Endodermal cell (in vitro differentiated cells): ENCODE measurements at regions not wholly inside any gene's neighbourhood (a gene's known extent, or its start where the extent isn't known, plus 50 kb on each side); places are given as distances from the start of the nearest gene placed in this dataset.

Experiments
- DNase-seq: peaks from one replicate; pipeline ENCODE4 v3.0.0-alpha.2; 2017
- H3K27ac ChIP-seq: 2 replicates; pipeline ENCODE4 v1.5.1; 2013; ENCODE audit warnings: mild to moderate bottlenecking, low read depth, low read length, moderate library complexity
- H3K27me3 ChIP-seq: 2 replicates; pipeline ENCODE4 v1.6.1; 2013; ENCODE audit warnings: mild to moderate bottlenecking, low read length, moderate library complexity; ENCODE audit not compliant: insufficient read depth, control insufficient read depth, poor library complexity, severe bottlenecking
- H3K36me3 ChIP-seq: 2 replicates; pipeline ENCODE4 v1.7.0; 2013; ENCODE audit warnings: mild to moderate bottlenecking, low read length, moderate library complexity; ENCODE audit not compliant: control insufficient read depth, insufficient read depth
- H3K4me1 ChIP-seq: one replicate; pipeline ENCODE4 v1.7.0; 2013; ENCODE audit warnings: low read length; ENCODE audit not compliant: control insufficient read depth, insufficient read depth
- H3K4me3 ChIP-seq: 2 replicates; pipeline ENCODE4 v1.5.1; 2013; ENCODE audit warnings: mild to moderate bottlenecking, low read length, moderate library complexity
- H3K9ac ChIP-seq: 2 replicates; pipeline ENCODE4 v1.6.1; 2013; ENCODE audit warnings: mild to moderate bottlenecking, low read length, moderate library complexity; ENCODE audit not compliant: poor library complexity, severe bottlenecking; ENCODE audit errors: extremely low read depth
- H3K9me3 ChIP-seq: 2 replicates; pipeline ENCODE4 v1.6.1; 2013; ENCODE audit warnings: mild to moderate bottlenecking, low read length, moderate library complexity; ENCODE audit not compliant: control insufficient read depth
- H3K27ac Mint-ChIP-seq: 2 replicates; pipeline ENCODE4 v1.8.0; 2020; ENCODE audit warnings: mixed read lengths
- H3K27me3 Mint-ChIP-seq: 2 replicates; pipeline ENCODE4 v1.8.0; 2021; ENCODE audit warnings: mild to moderate bottlenecking, mixed read lengths; ENCODE audit not compliant: insufficient read depth
- H3K36me3 Mint-ChIP-seq: 2 replicates; pipeline ENCODE4 v1.8.0; 2020; ENCODE audit warnings: low read depth, mixed read lengths
- H3K4me1 Mint-ChIP-seq: 2 replicates; pipeline ENCODE4 v1.8.0; 2020; ENCODE audit warnings: mixed read lengths
- H3K4me3 Mint-ChIP-seq: 2 replicates; pipeline ENCODE4 v1.8.0; 2020; ENCODE audit warnings: mild to moderate bottlenecking, moderate library complexity, mixed read lengths
- H3K9me3 Mint-ChIP-seq: 2 replicates; pipeline ENCODE4 v1.8.0; 2020; ENCODE audit warnings: mild to moderate bottlenecking, mixed read lengths
- WGBS, 2 experiments: methylation state at CpG; one replicate each; pipeline versions ENCODE4 v1.1.5 to v1.1.7; 2013; ENCODE audit warnings: missing lambda C conversion rate in 2 of 2, mixed read lengths in 1 of 2; ENCODE audit not compliant: insufficient coverage in 1 of 2, insufficient read length in 1 of 2; 5-methylcytosine and 5-hydroxymethylcytosine counted together
- TF ChIP-seq, protein P1 (sequence below): fragments of 200-600 bp; sonication (generic); conservative IDR thresholded peaks from 2 replicates; pipeline ENCODE4 v1.5.0; 2021; ENCODE audit warnings: antibody characterized with exemption, mild to moderate bottlenecking

DNA sequence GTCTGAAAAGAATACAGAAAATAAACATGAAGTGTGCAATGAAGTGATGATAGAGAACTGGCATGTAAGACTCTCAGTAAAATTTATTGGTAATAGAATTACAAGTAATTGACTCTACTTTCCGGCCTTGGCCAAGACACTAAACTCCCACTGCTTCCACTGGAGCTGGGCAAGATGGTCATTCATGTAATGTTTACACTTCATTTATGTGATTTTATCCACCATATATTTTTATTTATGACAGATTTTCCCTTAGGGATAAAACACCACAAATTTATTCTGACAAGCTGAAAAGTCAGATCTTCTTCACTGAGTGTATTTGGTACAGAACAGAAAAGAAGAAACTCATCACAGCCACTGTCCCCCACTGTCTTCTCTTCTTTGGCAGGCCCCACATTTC lies 191.9 kb downstream of the SLC39A8 start:
- no peaks in the 10 kb centered on the region for H3K27me3 ChIP-seq
- peaks cover 27% of the 10 kb centered on the region for H3K4me1 Mint-ChIP-seq

DNA sequence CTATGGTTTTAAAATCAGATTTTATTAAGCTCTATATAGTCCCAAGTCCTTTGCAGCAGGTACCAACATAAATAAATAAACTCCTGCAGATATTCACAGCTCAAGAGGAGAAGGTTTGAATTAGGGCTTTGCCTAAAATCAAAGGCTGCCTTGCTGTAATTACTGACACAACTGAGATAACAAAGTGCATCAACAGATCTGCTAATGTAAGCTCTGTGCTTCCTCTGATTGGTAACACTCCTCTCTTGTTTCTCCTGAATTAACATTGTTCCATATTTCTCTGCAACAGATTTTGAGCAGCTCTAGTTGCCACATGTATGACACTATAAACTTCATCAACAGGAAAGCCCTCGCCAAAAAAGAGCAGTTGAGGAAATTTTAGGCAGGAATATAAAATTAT lies 193.6 kb downstream of the SLC39A8 start:
- no peak for DNase-seq
- H3K27me3 Mint-ChIP-seq: no peaks in the 10 kb centered on the region

More for the DNA sequence above, 191.9 kb downstream of the SLC39A8 start:
- no peak overlapping the region for H3K9ac ChIP-seq
- WGBS, 2 experiments: 83% methylated on average over 1 of the region's 1 CpG; no CpG with 5 or more reads in 1 of the 2 experiments
- H3K4me3 ChIP-seq: no peak overlapping the region
- H3K9me3 ChIP-seq: no peaks in the 10 kb centered on the region
- no peaks in the 10 kb centered on the region for H3K9me3 Mint-ChIP-seq
- H3K36me3 Mint-ChIP-seq: no peaks in the 10 kb centered on the region
- TF ChIP-seq, protein P1, sequence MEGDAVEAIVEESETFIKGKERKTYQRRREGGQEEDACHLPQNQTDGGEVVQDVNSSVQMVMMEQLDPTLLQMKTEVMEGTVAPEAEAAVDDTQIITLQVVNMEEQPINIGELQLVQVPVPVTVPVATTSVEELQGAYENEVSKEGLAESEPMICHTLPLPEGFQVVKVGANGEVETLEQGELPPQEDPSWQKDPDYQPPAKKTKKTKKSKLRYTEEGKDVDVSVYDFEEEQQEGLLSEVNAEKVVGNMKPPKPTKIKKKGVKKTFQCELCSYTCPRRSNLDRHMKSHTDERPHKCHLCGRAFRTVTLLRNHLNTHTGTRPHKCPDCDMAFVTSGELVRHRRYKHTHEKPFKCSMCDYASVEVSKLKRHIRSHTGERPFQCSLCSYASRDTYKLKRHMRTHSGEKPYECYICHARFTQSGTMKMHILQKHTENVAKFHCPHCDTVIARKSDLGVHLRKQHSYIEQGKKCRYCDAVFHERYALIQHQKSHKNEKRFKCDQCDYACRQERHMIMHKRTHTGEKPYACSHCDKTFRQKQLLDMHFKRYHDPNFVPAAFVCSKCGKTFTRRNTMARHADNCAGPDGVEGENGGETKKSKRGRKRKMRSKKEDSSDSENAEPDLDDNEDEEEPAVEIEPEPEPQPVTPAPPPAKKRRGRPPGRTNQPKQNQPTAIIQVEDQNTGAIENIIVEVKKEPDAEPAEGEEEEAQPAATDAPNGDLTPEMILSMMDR: no peak
- H3K36me3 ChIP-seq: no peaks in the 10 kb centered on the region
- H3K27ac Mint-ChIP-seq: no peak overlapping the region
- no peak overlapping the region for H3K27ac ChIP-seq
- no peak overlapping the region for H3K4me3 Mint-ChIP-seq
- H3K4me1 ChIP-seq: peaks cover 5% of the 10 kb centered on the region
- DNase-seq: no peak
- H3K27me3 Mint-ChIP-seq: no peaks in the 10 kb centered on the region

DNA sequence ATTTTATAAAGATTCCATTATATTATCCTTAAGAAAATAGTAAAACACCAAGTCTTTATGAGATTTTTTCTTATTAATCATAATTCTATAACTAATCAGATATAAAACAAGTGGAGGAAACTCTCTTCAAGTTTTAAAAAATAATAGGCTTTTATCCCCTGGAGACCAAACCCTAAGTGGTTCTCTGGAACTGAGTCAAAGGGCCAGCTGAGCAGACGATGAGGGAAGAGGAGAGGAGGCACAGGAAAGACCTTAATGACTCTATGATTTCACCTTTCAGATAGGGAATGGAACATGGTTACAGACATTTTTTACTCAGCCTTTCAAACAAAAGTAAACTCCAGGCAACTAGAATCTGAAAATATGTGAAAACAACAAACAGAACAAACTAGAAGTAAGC lies 201.8 kb downstream of the SLC39A8 start:
- Histone ChIP-seq H3K4me1 (no peaks in the 10 kb centered on the region), H3K9ac (no peak overlapping the region), H3K4me3 (no peak overlapping the region), H3K27ac (no peak overlapping the region), H3K9me3 (no peaks in the 10 kb centered on the region), H3K36me3 (no peaks in the 10 kb centered on the region), H3K27me3 (no peaks in the 10 kb centered on the region)
- WGBS, 2 experiments: 90% methylated on average over 1 of the region's 1 CpG; no CpG with 5 or more reads in 1 of the 2 experiments
- no peaks in the 10 kb centered on the region for H3K9me3 Mint-ChIP-seq
- H3K27me3 Mint-ChIP-seq: no peaks in the 10 kb centered on the region
- TF ChIP-seq, protein P1: no peak
- H3K4me3 Mint-ChIP-seq: no peak overlapping the region
- H3K4me1 Mint-ChIP-seq: no peaks in the 10 kb centered on the region
- H3K36me3 Mint-ChIP-seq: no peaks in the 10 kb centered on the region
- H3K27ac Mint-ChIP-seq: no peak overlapping the region
- no peak for DNase-seq

More for the DNA sequence above, 193.6 kb downstream of the SLC39A8 start:
- no peaks in the 10 kb centered on the region for H3K36me3 ChIP-seq
- no peaks in the 10 kb centered on the region for H3K4me1 ChIP-seq
- Mint-ChIP-seq H3K36me3 (no peaks in the 10 kb centered on the region), H3K4me1 (peaks cover 21% of the 10 kb centered on the region), H3K9me3 (no peaks in the 10 kb centered on the region), H3K4me3 (no peak overlapping the region), H3K27ac (no peak overlapping the region)
- H3K27ac ChIP-seq: no peak overlapping the region
- no peaks in the 10 kb centered on the region for H3K9me3 ChIP-seq
- H3K9ac ChIP-seq: no peak overlapping the region
- H3K4me3 ChIP-seq: no peak overlapping the region
- no peaks in the 10 kb centered on the region for H3K27me3 ChIP-seq
- TF ChIP-seq, protein P1: no peak
- 67% methylated on average over 1 of the region's 1 CpG; no CpG with 5 or more reads in 1 of the 2 experiments for WGBS, 2 experiments
